Stimulated activated CD4-positive, alpha-beta T cell treated with anti-CD3 and anti-CD28 coated beads, TNF-alpha, amount 100 ng/mL, for 48 hours (primary cell): ENCODE measurements at regions not wholly inside any gene's neighbourhood (a gene's known extent, or its start where the extent isn't known, plus 50 kb on each side); places are given as distances from the start of the nearest gene placed in this dataset.
"Not testable (repeated sequence)": the region's sequence is repeated elsewhere in the genome, so short reads cannot be mapped to it uniquely, and the experiment has no call there.

Source experiments
- DNase-seq, 3 donors: peaks; one replicate each; pipeline ENCODE4 v3.0.0-alpha.2; 2020; ENCODE audit warnings: low read depth in 3 of 3

- DNase-seq: no peak
Measured at GRCh38 chr1:55542901-55543504, 327.8 kb upstream of the USP24 start.

GRCh38 chr1:55541296-55541695 is 326.1 kb upstream of the USP24 start:
- DNase-seq: no peak

- DNase-seq: no peak
Measured at GRCh38 chr1:55539652-55540512, 324.7 kb upstream of the USP24 start.

- no peak for DNase-seq
Measured at GRCh38 chr1:55538428-55538827, 323.3 kb upstream of the USP24 start.

GRCh38 chr1:55536545-55536865 is 321.3 kb upstream of the USP24 start:
- DNase-seq: no peak

GRCh38 chr1:55535724-55536544 is 320.8 kb upstream of the USP24 start:
- no peak for DNase-seq

- DNase-seq: no peak
Measured at GRCh38 chr1:55534565-55535121, 319.5 kb upstream of the USP24 start.

- no peak for DNase-seq
Measured at GRCh38 chr1:55531644-55532043, 316.5 kb upstream of the USP24 start.

GRCh38 chr1:55530749-55531478 is 315.8 kb upstream of the USP24 start:
- no peak for DNase-seq

GRCh38 chr1:55529017-55529416 is 313.9 kb upstream of the USP24 start:
- DNase-seq: no peak

GRCh38 chr1:55527831-55528230 is 312.7 kb upstream of the USP24 start:
- DNase-seq: no peak

- no peak for DNase-seq
Measured at GRCh38 chr1:55526716-55527115, 311.6 kb upstream of the USP24 start.

- DNase-seq: no peak
Measured at GRCh38 chr1:55524006-55524405, 308.8 kb upstream of the USP24 start.

- no peak for DNase-seq
Measured at GRCh38 chr1:55522982-55523381, 307.8 kb upstream of the USP24 start.

- no peak for DNase-seq
Measured at GRCh38 chr1:55522353-55522903, 307.3 kb upstream of the USP24 start.

GRCh38 chr1:55520861-55521260 is 305.7 kb upstream of the USP24 start:
- no peak for DNase-seq

GRCh38 chr1:55519937-55520683 is 304.9 kb upstream of the USP24 start:
- no peak for DNase-seq

- no peak for DNase-seq
Measured at GRCh38 chr1:55519276-55519675, 304.1 kb upstream of the USP24 start.

GRCh38 chr1:55517036-55517435 is 301.9 kb upstream of the USP24 start:
- DNase-seq: no peak

GRCh38 chr1:55514571-55514970 is 299.4 kb upstream of the USP24 start:
- not testable (repeated sequence) for DNase-seq

- no peak for DNase-seq
Measured at GRCh38 chr1:55512466-55512865, 297.3 kb upstream of the USP24 start.
